GM12865 (cell line): ENCODE measurements at regions not wholly inside any gene's neighbourhood (a gene's known extent, or its start where the extent isn't known, plus 50 kb on each side); places are given as distances from the start of the nearest gene placed in this dataset.
"Not testable (repeated sequence)": the region's sequence is repeated elsewhere in the genome, so short reads cannot be mapped to it uniquely, and the experiment has no call there.

Experiments
- DNase-seq: peaks from one replicate; pipeline ENCODE4 v3.0.0; 2010; ENCODE audit warnings: low read depth
- H3K4me3 ChIP-seq: 2 replicates; pipeline ENCODE4 v1.5.1; 2011; ENCODE audit warnings: mild to moderate bottlenecking, low read depth, low read length, control low read depth
- CTCF ChIP-seq: IDR thresholded peaks from 2 replicates; pipeline ENCODE4 v1.5.1; 2011; ENCODE audit warnings: low read length, control low read depth, low read depth, inconsistent platforms; ENCODE audit not compliant: insufficient read depth; ENCODE audit errors: missing control alignments

GRCh38 chr3:84307339-84307738 is 651.5 kb upstream of the CADM2 start:
- no peak for TF ChIP-seq CTCF
- no peak overlapping the region for H3K4me3 ChIP-seq
- DNase-seq, result no peak

- no peak for TF ChIP-seq CTCF
- DNase-seq, result no peak
- H3K4me3 ChIP-seq, result no peak overlapping the region
These were observed 650.4 kb upstream of the CADM2 start for GRCh38 chr3:84308379-84308778.

- H3K4me3 ChIP-seq, result no peak overlapping the region
- no peak for DNase-seq
- no peak for TF ChIP-seq CTCF
These were observed 640.4 kb upstream of the CADM2 start for GRCh38 chr3:84318273-84318809.

- not testable (repeated sequence) for H3K4me3 ChIP-seq, DNase-seq
These were observed 593.1 kb upstream of the CADM2 start for GRCh38 chr3:84365563-84366278.
